SK-N-DZ (cell line): ENCODE measurements at regions not wholly inside any gene's neighbourhood (a gene's known extent, or its start where the extent isn't known, plus 50 kb on each side); places are given as distances from the start of the nearest gene placed in this dataset.
"Not testable (repeated sequence)": the region's sequence is repeated elsewhere in the genome, so short reads cannot be mapped to it uniquely, and the experiment has no call there.

Experiments
- DNase-seq: peaks from one replicate; pipeline ENCODE4 v3.0.0-alpha.2; 2015; ENCODE audit warnings: low spot score

DNA sequence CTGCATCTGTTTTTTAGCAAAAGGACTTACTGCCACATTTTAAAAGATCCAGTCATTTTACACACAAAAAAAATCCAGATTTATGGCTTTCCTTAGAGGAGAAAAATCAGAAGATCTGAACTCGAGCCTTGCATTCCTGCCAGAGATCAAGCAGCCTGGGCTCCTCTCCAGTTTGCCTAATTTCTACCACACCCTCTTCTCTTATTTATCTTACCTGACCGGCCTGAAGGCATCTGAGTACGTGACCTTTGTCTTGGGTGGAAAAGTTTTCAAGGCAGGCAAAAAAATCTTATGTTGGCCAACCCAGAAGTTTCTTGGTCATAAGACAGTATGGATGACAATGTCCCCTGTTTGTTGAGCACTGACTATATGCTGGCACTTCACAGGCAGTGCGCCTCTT is 60.3 kb downstream of the CHRD start:
- DNase-seq: no peak

DNA sequence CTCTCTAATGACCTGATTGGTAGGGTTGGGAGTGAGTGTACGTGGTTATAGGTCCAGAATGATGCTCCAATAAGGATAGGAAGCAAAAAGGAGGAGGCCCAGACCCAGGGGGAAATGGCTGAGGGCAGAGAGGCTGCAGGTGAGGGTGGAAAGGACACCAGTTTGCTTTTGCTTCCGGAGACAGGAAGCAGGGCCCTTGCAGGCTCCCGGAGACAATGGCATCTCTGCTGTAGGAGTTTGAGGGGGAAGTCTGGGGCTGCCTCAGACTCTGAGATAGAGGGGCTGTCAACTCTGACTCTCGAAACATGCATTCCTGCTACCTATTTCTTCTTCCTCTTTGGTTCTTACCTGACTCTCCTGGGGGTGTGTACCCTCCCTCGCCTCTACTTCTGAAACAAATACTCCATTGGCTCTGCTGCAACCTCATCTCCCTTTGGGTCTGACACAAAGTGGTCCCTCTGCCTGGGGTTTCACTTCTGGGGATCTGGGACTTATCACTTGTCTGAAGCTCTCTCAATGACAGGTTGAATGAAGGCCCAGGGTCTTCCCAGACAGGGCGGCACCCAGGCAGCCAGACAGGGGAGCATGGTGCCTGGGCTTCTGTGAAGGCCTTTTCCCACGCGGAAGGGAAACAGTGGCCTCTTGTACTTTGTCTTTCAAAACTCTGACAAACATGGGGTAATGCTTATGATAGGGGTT is 61.5 kb downstream of the CHRD start:
- peak; percentile 31 for DNase-seq

DNA sequence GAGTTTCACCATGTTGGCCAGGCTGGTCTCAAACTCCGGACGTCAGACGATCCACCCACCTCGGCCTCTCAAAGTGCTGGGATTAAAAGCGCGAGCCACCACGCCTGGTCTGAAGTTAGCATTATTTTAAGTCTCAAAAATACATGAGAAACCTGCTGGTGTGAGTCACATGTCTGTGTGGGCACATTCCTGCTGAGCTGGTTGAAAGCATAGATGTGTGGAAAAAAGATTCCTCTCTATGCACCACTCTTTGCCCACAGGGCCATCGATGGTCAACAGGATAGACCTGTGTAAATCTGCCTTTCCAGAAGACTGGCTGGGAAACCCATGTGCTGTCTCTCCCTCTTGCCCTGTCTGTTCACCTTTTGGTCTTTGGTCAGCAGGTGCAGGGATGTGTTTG is 63.5 kb downstream of the CHRD start:
- no peak for DNase-seq

DNA sequence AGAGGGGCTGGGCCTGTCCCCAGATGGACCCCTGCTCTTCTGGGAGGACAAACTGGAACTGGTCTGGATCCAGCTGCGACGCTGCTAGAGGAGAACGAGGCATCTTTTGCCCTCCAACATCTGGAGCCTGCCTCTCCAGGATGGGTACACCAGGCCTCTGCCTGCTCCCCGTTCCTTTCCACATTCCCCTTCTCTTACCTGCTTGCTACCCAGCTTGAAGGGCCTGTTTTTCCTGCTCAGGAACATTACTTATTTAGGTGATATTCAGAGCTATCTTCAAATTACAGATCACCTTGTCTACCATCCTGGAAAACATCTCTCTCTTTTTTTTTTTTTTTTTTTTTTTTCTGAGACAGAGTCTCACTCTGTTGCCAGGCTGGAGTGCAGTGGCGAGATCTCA is 64.0 kb downstream of the CHRD start:
- no peak for DNase-seq

DNA sequence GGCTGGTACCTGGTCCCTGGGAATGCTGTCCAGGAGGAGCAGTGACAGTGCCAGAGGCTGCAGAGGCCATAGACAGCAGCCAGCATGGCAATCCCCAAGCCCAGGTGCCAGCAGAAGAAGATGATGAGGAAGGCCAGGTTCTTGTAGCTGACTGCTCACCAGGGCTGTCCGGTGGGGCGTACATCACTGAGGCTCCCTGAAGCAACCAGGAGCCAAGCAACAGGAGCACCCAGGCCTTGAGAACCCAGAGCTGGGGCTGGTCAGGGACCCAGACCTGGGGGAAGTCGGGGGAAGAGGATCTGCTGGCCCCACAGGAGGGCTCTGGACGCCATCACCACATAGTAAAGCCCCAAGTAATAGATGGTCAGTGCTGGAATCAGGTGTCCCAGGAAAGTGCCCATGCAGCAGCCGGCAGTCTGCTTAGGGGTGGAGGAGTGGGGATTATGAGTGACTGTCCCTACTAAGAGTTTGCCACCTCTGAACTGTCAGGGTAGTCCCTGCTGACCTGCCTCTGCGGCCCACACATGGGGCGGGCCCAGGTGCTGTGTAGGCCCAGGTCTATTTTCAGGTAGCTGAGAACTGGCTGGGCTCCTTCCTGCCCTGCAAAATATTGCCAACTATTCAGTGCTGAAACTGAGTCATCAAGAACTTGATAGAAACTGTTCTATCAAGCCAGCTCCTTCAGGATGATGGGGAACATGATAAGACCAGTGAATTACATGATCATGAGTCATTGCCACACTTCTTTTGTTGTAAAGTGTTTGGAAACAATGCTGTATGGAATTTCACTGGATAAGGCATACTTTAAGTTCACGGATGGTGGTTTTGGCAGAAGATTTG is 68.7 kb downstream of the CHRD start:
- DNase-seq: no peak

DNA sequence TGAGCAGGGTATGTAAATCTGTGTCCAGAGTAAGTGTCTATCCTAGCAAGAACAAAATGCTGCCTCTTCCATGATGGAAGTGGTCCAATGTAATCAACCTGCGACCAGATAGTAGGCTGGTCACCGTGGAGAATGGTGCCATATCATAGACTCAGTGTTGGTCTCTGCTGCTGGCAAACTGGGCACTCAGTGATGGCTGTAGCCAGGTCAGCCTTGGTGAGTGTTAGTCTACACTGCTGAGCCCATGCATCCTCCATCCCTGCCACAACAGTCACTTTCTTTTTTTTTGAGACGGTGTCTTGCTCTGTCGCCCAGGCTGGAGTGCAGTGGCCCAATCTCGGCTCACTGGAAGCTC is 69.3 kb downstream of the CHRD start:
- DNase-seq: no peak

DNA sequence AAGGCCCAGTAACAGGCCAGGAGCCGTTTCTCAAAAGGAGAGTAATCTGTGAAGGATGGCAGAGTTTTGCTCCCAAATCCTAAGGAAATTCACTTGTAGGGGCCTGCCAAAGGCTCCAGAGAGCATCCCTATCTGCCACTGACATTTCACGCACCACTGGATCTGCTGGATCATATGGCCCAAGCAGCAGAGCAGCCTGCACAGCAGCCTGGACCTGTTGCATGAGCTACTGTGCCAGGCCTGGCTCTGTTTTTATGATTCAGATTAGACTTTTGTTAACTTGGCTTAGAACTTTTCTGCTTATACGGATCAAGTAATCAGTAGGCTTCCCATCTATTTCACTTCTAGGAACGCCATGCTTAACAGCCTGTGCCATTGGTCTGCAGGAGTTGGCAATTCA is 70.7 kb downstream of the CHRD start:
- DNase-seq: no peak

DNA sequence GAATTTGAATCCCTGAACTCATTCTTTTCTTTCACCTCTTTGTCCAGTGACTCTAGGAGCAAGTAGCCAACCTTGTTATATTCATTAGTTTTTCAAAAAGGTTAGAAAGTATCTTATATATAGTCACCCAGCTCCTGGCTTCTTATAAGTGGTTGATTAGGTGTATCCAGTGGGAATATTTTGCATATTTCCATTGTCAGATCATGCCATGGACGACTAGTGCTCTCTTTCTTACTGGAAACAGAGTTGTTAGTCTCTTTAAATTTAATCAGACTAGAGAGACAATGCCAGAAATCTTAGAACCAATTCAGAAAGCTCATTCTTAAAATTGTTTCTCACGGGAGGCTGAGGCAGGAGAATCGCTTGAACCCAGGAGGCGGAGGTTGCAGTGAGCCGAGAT is 73.4 kb downstream of the CHRD start:
- no peak for DNase-seq

DNA sequence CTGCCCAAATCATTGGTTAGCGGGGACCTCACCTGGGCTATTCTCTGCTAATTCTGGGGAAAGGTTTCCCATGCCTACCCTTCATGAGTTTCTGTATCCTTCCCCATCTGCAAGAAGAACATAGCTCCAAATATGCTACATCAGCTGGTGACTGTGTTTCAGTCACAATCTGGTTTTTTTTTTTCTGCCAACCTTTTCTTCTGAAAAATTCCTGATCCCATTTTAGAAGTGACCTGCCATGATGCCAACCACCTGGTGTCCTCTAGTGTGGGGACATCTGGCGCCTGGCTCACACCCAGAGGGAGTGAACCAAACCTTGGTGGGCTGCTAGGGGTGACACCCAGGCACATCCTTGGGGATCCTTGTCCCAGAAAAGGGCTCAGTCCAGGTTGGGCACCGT is 76.1 kb downstream of the CHRD start:
- no peak for DNase-seq

DNA sequence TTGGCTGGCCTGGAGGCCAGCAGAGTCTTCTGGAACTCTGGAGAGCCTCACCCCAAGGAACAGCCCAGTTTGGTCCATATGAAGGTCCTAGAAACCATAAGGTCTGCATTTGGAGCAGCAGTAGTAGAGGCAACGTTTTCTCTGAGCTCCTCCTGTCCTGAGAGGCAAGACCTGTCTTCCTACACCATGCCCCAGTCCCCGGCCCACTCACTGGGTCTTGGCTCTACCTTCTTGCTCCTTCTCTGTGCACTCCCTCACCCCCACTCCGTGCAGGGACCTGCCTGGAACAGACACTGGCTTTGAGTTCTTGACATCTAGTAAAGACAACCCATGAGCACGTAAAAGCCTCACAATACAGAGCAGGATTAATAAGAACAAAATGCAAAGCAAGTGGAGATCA is 76.6 kb downstream of the CHRD start:
- no peak for DNase-seq

DNA sequence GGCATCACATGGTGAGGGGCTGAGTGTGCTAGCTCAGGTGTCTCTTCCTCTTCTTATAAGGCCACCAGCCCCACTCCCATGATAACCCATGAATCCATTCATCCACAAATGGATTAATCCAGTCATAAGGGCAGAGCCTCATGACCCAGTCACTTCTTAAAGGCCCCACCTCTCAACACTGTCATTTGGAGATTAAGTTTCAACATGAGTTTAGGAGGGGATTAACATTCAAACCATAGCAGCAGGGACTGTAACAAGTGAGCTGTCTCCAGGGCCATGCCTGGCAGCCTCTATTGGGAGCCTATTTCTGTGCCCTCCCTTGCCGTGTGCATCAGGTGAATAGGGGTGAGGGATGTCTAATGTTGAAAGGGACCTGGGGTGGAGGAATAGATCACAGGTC is 77.5 kb downstream of the CHRD start:
- DNase-seq: no peak

DNA sequence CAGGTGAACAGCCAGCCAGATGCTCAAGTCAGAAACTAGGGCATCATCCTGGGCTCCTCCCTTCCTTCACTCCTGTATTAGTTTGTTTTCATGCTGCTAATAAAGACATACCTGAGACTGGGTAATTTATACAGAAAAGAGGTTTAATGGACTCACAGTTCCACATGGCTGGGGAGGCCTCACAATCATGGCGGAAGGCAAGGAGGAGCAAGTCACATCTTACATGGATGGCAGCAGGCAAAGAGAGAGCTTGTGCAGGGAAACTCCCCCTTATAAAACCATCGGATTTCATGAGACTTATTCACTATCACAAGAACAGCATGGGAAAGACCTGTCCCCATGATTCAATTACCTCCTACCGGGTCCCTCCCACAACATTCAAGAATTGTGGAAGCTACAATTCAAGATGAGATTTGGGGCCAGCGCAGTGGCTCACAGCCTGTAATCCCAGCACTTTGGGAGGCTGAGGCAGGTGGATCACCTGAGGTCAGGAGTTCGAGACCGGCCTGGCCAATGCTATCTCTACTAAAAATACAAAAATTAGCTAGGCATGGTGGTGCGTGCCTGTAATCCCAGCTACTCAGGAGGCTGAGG is 78.0 kb downstream of the CHRD start:
- not testable (repeated sequence) for DNase-seq

DNA sequence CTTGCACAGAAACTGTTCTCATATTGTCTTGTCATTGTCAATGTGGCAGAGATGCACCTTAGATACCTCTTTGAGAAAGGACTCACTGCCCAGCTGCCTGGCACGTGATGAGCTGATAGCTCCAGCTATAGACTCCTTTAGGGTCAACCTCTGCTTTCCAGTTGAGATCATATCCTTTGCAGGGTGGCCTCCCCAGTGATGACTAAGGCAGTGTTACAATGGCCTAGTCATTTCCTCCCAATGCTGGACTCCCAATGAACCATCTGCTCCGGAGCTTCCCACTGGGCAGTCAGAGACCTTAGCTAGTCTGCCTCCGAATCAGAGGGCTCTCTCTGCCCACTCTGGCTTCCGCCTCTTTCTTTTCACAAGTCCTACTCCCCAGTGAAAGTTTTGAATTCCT is 79.5 kb downstream of the CHRD start:
- no peak for DNase-seq

DNA sequence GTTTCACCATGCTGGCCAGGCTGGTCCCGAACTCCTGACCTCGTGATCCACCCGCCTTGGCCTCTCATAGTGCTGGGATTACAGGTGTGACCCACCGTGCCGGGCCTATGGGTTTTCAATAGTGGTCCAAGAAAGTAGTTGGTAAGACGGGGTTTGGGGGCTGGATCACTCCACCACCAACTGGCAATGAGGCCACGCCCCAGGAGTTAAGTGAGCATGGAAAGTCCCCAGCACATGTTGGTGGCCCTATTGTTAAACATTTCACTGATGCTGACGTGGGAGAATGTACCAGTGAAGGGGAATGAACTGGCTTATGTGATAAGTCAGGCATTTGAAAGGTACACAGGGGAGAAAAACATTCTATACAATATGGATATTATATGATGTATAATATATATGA is 80.4 kb downstream of the CHRD start:
- DNase-seq: no peak

DNA sequence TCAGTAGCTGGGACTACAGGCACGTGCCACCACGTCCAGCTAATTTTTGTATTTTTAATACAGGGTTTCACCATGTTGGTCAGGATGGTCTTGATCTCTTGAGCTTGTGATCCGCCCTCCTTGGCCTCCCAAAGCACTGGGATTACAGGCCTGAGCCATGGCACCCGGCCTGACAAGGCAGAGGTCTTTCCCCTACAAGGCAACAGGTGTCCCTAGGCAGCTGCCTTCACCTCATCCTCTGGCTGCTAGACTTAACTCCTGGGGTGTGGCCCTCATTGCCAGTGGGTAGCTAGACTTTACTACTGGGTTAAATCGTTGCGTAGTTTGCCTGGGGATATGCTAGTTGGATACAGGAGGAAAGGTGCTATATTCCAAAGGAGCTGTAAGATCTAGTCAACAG is 81.4 kb downstream of the CHRD start:
- DNase-seq: no peak

DNA sequence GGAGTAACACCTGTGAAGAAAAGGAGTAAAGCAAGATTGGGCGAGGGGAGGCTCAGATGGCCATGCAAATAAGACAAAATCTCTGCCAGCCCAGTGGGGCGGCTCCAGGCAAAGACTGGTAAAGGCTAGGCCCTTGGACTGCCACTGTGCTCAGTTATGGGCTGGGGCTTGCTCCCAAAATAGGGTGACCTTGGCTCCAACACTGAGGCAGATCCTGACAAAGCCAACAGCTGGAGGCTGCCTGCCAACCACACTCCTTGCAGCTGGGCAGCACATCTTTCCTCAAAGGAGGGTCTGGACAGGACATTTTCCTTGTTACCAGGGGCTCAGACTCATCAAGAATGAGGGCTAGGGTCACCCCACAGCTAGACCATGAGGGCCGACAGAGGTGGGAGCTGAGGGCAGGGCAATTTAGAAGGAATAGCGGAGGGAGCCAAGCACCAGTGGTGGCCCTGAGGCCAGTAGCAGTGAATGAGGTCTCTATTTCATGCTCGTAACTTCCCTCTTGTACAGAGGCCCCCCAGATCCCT is 86.1 kb downstream of the CHRD start:
- no peak for DNase-seq

DNA sequence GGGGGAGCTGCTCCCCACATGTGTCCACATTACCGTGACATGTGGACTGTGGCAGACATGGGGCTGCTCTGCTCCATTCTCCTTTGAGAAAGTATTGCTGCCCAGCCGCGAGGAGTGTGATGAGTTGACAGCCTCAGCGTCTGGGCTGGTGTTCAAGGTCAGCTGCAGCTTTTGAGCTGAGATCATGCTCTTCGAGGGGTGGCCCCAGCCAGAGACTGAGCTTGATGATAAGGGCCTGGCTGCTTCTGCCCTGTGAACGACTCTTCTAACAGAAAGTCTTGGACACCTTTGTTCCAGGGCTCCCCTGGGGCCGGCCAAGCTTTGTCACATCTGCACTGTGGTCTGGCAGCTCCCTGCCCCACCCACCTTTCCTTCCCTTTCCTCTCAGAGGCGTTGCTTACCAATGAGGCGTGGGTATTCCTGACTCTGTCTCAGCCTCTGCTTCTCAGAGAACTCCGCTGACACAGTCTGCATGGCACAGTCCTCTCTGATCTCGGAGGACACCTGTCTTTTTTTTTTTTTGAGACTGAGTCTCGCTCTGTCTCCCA is 86.6 kb downstream of the CHRD start:
- no peak for DNase-seq

DNA sequence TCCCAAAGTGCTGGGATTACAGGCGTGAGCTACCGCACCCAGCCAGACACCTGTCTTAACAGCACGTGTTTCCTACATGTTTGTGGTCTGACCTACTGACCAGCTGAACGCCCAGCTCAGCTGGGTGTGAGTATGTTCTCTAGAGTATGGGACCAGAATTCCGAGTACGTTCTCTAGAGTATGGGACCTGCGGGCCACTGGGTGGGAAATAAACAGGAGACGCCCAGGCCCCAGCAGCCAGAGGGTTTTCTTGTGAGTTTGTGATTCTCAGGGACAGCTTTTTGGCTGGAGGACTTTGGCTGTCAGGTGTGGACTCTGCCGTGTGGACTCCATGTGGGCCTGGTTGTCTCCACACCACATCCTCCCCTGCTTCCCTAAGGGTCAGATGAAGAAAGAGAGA is 87.3 kb downstream of the CHRD start:
- no peak for DNase-seq

DNA sequence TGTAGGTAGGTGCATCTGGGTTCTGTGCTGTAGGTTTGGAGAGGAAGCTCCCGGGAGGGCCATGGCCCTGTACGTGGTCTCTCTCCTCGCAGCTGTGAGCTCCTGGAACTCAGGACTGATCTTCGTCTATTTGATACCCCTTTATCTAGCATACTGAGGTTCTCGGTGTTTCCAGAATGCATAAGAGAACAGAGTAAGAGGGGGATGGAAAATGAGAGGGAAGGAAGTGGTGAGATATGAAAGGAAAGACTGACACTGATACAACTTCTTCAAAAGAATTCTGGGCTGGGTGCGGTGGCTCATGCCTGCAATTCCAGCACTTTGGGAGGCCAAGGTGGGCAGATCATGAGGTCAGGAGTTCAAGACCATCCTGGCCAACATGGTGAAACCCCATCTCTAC is 90.7 kb downstream of the CHRD start:
- DNase-seq: no peak

DNA sequence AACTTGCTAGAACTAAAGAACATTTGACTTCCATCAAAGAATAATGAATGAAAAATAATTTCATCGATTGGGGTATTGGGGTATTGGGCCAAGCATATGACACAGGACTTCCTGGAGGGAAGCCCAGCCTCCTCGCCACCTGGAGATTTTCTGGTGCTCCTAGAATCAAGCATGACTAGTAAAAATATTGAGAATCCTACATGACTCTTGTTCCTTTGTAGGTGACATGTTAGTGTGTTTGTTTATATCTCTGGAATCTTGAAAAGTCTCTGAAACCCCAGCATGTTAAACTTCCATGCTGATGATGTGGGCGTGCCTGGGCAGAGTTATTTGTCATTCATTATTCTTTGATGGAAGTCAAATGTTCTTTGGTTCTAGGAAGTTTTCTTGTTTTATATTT is 90.1 kb upstream of the EPHB3 start:
- DNase-seq: no peak

DNA sequence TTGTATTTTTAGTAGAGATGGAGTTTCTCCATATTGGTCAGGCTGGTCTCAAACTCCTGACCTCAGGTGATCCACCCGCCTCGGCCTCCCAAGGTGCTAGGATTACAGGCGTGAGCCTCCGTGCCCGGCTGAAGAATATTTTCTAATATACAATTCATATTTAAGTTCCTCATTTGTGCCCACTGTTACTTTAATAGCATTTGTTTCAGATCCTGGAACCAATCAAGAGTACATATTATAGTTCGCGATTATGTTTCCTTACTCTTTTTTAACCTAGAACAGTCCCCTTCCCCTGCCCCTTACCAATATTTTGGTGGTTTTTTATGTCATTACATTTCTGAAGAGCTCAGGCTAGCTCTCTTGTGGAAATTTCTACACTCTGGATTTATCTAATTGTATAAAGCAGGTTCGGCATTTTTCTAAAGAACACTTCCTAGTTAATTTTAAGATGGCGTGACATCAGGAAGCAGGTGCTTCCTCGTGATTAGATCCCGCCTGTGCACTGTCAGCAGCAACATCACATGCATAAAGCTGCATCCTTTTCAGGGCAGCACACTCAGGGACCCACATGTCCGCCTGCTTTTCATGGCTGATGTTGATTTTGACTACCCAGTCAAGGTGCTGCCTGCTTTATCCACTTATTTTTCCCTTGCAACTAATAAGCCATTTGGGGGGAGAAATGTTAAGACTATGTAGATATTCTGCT is 88.7 kb upstream of the EPHB3 start:
- DNase-seq: no peak

DNA sequence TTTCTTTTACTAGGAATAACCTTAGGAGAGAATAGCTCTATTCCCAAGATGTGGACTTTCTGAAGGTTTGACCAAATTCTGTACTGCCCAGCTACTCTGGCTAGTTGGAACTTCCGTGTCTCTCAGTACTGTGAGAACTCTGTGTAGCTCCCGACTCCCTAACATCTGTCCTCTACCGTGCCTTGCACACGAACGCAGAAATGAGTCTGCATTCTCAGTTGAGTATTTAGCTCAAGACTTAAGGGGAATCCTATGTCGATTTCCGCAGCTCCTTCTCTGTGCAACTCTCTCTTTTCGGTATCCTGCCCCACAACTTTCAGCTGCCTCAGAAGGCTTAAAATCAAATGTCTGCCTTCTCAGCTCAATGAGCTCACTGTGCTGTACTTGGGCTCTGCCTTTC is 86.7 kb upstream of the EPHB3 start:
- no peak for DNase-seq
